ENCODE measurements at regions not wholly inside any gene's neighbourhood (a gene's known extent, or its start where the extent isn't known, plus 50 kb on each side); places are given as distances from the start of the nearest gene placed in this dataset.

GRCh38 chr2:226080334-226080733, 680.8 kb downstream of the NYAP2 start:
- DNase-seq (ENCODE audit: low read depth in 2 of 2) = no peak

GRCh38 chr2:226079671-226080181, 680.2 kb downstream of the NYAP2 start:
- DNase-seq (ENCODE audit: low read depth in 2 of 2) = no peak

- DNase-seq (ENCODE audit: low read depth in 2 of 2) = no peak
These were observed 679.7 kb downstream of the NYAP2 start for GRCh38 chr2:226079196-226079595.

- DNase-seq (ENCODE audit: low read depth in 2 of 2) = no peak
These were observed 679.2 kb downstream of the NYAP2 start for GRCh38 chr2:226078666-226079065.

GRCh38 chr2:226077841-226078240, 678.3 kb downstream of the NYAP2 start:
- DNase-seq (ENCODE audit: low read depth in 2 of 2) = no peak

- no peak for DNase-seq (ENCODE audit: low read depth in 2 of 2)
These were observed 677.5 kb downstream of the NYAP2 start for GRCh38 chr2:226077031-226077430.

GRCh38 chr2:226076529-226076928, 677.0 kb downstream of the NYAP2 start:
- DNase-seq (ENCODE audit: low read depth in 2 of 2) = no peak

GRCh38 chr2:226074391-226074790, 674.9 kb downstream of the NYAP2 start:
- DNase-seq (ENCODE audit: low read depth in 2 of 2) = no peak

- no peak for DNase-seq (ENCODE audit: low read depth in 2 of 2)
These were observed 674.1 kb downstream of the NYAP2 start for GRCh38 chr2:226073496-226074160.

- DNase-seq (ENCODE audit: low read depth in 2 of 2) = no peak
These were observed 667.4 kb downstream of the NYAP2 start for GRCh38 chr2:226066873-226067272.

- DNase-seq (ENCODE audit: low read depth in 2 of 2) = no peak
These were observed 666.9 kb downstream of the NYAP2 start for GRCh38 chr2:226066391-226066790.

- DNase-seq (ENCODE audit: low read depth in 2 of 2) = no peak
These were observed 665.5 kb downstream of the NYAP2 start for GRCh38 chr2:226064932-226065570.

GRCh38 chr2:226063704-226064440, 664.4 kb downstream of the NYAP2 start:
- DNase-seq (ENCODE audit: low read depth in 2 of 2) = no peak

GRCh38 chr2:226059961-226060627, 660.6 kb downstream of the NYAP2 start:
- no peak for DNase-seq (ENCODE audit: low read depth in 2 of 2)

- DNase-seq (ENCODE audit: low read depth in 2 of 2) = no peak
These were observed 658.4 kb downstream of the NYAP2 start for GRCh38 chr2:226057914-226058313.

- no peak for DNase-seq (ENCODE audit: low read depth in 2 of 2)
These were observed 657.9 kb downstream of the NYAP2 start for GRCh38 chr2:226057365-226057764.

- no peak for DNase-seq (ENCODE audit: low read depth in 2 of 2)
These were observed 653.4 kb downstream of the NYAP2 start for GRCh38 chr2:226052772-226053416.

- DNase-seq (ENCODE audit: low read depth in 2 of 2) = no peak
These were observed 651.3 kb downstream of the NYAP2 start for GRCh38 chr2:226050822-226051221.

GRCh38 chr2:226048611-226049010, 649.1 kb downstream of the NYAP2 start:
- no peak for DNase-seq (ENCODE audit: low read depth in 2 of 2)

- DNase-seq (ENCODE audit: low read depth in 2 of 2) = no peak
These were observed 645.6 kb downstream of the NYAP2 start for GRCh38 chr2:226045080-226045479.

GRCh38 chr2:226040344-226040900, 640.9 kb downstream of the NYAP2 start:
- no peak for DNase-seq (ENCODE audit: low read depth in 2 of 2)
